GM06990 (cell line): ENCODE measurements at regions not wholly inside any gene's neighbourhood (a gene's known extent, or its start where the extent isn't known, plus 50 kb on each side); places are given as distances from the start of the nearest gene placed in this dataset.

Source experiments
- DNase-seq: peaks from one replicate; pipeline ENCODE4 v3.0.0-alpha.2; 2011; ENCODE audit not compliant: insufficient read length; ENCODE audit errors: extremely low read depth
- H3K27me3 ChIP-seq: replicated peaks from 2 replicates; pipeline ENCODE4 v1.6.0; 2011; ENCODE audit warnings: low read length; ENCODE audit not compliant: control insufficient read depth, insufficient read depth
- H3K36me3 ChIP-seq: 2 replicates; pipeline ENCODE4 v1.5.1; 2011; ENCODE audit warnings: low read length; ENCODE audit not compliant: control insufficient read depth, insufficient read depth
- H3K4me3 ChIP-seq: replicated peaks from 2 replicates; pipeline ENCODE4 v1.5.1; 2011; ENCODE audit warnings: low read depth, mild to moderate bottlenecking, control low read depth, low read length
- CTCF ChIP-seq: IDR thresholded peaks from 2 replicates; pipeline ENCODE4 v1.5.1; 2011; ENCODE audit warnings: low read length, control low read depth, mild to moderate bottlenecking, inconsistent platforms; ENCODE audit not compliant: insufficient read depth, poor library complexity, severe bottlenecking

GRCh38 chr15:77804210-77804609 is 171.5 kb upstream of the LINGO1 start:
- no peak for DNase-seq
- Histone ChIP-seq H3K4me3 (no peak overlapping the region), H3K27me3 (peaks cover 2% of the 10 kb centered on the region), H3K36me3 (no peaks in the 10 kb centered on the region)
- no peak for TF ChIP-seq CTCF

- DNase-seq, result no peak
These were observed 170.8 kb upstream of the LINGO1 start for GRCh38 chr15:77803487-77803886.

GRCh38 chr15:77800305-77800704 is 167.6 kb upstream of the LINGO1 start:
- DNase-seq, result no peak
- no peaks in the 10 kb centered on the region; the same call in none of the 2 replicates for H3K27me3 ChIP-seq

More at GRCh38 chr15:77803487-77803886, 170.8 kb upstream of the LINGO1 start:
- TF ChIP-seq CTCF, result no peak
- Histone ChIP-seq H3K4me3 (no peak overlapping the region), H3K36me3 (no peaks in the 10 kb centered on the region), H3K27me3 (peaks cover 2% of the 10 kb centered on the region)

GRCh38 chr15:77798847-77799246 is 166.1 kb upstream of the LINGO1 start:
- no peak for DNase-seq
- Histone ChIP-seq H3K4me3 (no peak overlapping the region), H3K27me3 (no peaks in the 10 kb centered on the region; the same call in none of the 2 replicates), H3K36me3 (no peaks in the 10 kb centered on the region)
- TF ChIP-seq CTCF, result no peak

More at GRCh38 chr15:77800305-77800704, 167.6 kb upstream of the LINGO1 start:
- Histone ChIP-seq H3K36me3 (no peaks in the 10 kb centered on the region), H3K4me3 (no peak overlapping the region)
- TF ChIP-seq CTCF, result no peak

GRCh38 chr15:77798151-77798835 is 165.6 kb upstream of the LINGO1 start:
- TF ChIP-seq CTCF, result no peak
- Histone ChIP-seq H3K36me3 (no peaks in the 10 kb centered on the region), H3K27me3 (no peaks in the 10 kb centered on the region; the same call in none of the 2 replicates), H3K4me3 (no peak overlapping the region)
- DNase-seq, result no peak

GRCh38 chr15:77797270-77797669 is 164.6 kb upstream of the LINGO1 start:
- Histone ChIP-seq H3K4me3 (no peak overlapping the region), H3K36me3 (no peaks in the 10 kb centered on the region), H3K27me3 (no peaks in the 10 kb centered on the region; the same call in 1 of the 2 replicates)
- no peak for TF ChIP-seq CTCF
- no peak for DNase-seq
